Fibroblast of villous mesenchyme (primary cell): ENCODE measurements at regions not wholly inside any gene's neighbourhood (a gene's known extent, or its start where the extent isn't known, plus 50 kb on each side); places are given as distances from the start of the nearest gene placed in this dataset.

ENCODE experiments used
- DNase-seq: peaks from one replicate; pipeline ENCODE4 v3.0.0-alpha.2; 2010; ENCODE audit warnings: low read depth
- H3K4me3 ChIP-seq: 2 replicates; pipeline ENCODE4 v1.5.1; 2011; ENCODE audit warnings: low read depth, mild to moderate bottlenecking, low read length
- TF ChIP-seq, protein P1 (sequence below): IDR thresholded peaks from 2 replicates; pipeline ENCODE4 v1.5.1; 2012; ENCODE audit warnings: low read depth, mild to moderate bottlenecking, low read length; ENCODE audit not compliant: insufficient read depth

DNA sequence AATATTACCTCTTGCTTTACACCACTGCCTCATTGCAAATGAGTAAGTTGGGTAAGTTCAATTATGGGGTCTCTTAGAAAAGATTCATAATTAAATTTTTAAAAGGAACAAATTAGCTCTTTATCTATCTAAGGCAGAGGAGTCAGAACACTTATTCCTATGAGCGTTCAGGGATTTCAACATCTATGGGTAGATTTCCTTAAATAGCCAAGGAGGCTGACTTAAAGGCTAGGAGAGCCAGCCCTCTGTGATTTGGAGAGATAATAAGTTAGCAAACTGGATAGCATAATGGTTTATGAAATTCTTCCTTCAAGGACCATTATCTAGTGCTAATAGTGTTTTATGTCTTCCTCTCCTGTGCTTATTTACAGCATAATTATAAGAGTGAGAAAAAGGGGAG, 387.7 kb downstream of the STK39 start:
- no peak for DNase-seq
- TF ChIP-seq, protein P1, sequence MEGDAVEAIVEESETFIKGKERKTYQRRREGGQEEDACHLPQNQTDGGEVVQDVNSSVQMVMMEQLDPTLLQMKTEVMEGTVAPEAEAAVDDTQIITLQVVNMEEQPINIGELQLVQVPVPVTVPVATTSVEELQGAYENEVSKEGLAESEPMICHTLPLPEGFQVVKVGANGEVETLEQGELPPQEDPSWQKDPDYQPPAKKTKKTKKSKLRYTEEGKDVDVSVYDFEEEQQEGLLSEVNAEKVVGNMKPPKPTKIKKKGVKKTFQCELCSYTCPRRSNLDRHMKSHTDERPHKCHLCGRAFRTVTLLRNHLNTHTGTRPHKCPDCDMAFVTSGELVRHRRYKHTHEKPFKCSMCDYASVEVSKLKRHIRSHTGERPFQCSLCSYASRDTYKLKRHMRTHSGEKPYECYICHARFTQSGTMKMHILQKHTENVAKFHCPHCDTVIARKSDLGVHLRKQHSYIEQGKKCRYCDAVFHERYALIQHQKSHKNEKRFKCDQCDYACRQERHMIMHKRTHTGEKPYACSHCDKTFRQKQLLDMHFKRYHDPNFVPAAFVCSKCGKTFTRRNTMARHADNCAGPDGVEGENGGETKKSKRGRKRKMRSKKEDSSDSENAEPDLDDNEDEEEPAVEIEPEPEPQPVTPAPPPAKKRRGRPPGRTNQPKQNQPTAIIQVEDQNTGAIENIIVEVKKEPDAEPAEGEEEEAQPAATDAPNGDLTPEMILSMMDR = no peak

GRCh38 chr2:167858086-167858485, 389.3 kb downstream of the STK39 start:
- TF ChIP-seq, protein P1 = no peak
- H3K4me3 ChIP-seq = no peak overlapping the region
- no peak for DNase-seq

More for the DNA sequence above, 387.7 kb downstream of the STK39 start:
- H3K4me3 ChIP-seq = no peak overlapping the region

DNA sequence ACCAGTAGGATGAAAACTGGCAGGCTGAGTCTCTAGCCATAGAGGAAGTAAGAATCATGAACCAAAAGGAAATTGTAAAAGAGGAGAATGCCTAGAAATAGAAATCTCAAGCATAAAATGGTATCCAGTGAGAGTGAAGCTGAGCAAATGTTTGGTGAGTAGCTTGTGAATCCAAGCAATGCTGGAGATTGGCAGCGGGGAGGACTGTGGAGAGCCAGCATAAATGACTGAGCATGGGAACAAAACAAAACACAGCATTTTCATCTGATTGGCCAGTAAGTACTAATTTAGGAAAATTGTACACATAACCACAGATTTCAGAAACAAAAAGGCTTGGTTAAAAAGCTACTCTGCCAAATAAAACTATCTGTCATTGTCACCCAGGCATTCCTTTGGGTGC, 390.0 kb downstream of the STK39 start:
- no peak for DNase-seq
- TF ChIP-seq, protein P1 = no peak

DNA sequence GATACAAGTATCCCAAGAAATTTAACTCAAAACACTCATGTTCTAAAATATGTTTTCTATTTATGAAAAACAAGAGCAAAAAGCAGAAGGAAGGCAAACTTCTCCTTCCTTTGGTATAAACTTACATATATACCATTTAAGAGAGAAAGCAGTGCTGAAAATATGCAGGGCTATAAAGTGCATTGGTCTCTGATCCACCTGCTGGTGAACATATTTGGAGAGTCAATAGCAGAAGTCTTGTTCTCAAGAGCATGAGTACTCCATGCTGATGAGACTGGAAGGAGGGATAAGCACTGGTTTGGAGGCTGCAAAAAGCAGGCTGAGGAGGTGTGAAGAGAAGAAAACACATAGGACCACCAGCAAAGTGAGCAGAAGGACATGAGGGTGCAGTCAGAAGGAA, 391.2 kb downstream of the STK39 start:
- TF ChIP-seq, protein P1 = no peak
- H3K4me3 ChIP-seq = no peak overlapping the region
- no peak for DNase-seq

More for the DNA sequence above, 390.0 kb downstream of the STK39 start:
- no peak overlapping the region for H3K4me3 ChIP-seq

GRCh38 chr2:167855211-167855610, 392.2 kb downstream of the STK39 start:
- DNase-seq = no peak
- TF ChIP-seq, protein P1 = no peak

DNA sequence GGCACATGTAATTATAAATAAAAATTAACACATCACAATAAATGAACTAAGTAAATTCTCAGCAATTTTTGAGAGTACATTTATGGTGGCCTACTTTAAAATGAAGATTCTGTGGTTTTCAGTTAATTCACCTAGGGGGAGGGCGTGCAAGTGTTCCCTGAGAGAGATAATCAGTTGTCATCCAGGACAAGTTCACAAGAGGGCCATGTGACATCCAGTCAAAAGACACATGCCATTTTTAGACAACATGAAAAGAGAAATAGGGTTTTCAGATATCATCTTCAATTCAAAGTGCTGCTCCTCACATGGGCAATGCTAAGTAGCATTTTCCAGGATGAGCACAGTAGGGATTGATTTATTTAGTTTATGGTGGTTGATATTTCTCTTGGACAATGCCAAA, 393.7 kb downstream of the STK39 start:
- TF ChIP-seq, protein P1 = no peak
- DNase-seq = no peak
- H3K4me3 ChIP-seq = no peak overlapping the region

More at GRCh38 chr2:167855211-167855610, 392.2 kb downstream of the STK39 start:
- no peak overlapping the region for H3K4me3 ChIP-seq

GRCh38 chr2:167851876-167852275, 395.5 kb downstream of the STK39 start:
- TF ChIP-seq, protein P1 = no peak
- no peak for DNase-seq
- no peak overlapping the region for H3K4me3 ChIP-seq
